ENCODE measurements at regions not wholly inside any gene's neighbourhood (a gene's known extent, or its start where the extent isn't known, plus 50 kb on each side); places are given as distances from the start of the nearest gene placed in this dataset.
A peak's percentile ranks its signal among the peaks of the same experiment; 100 is the strongest.
"Not testable (repeated sequence)": the region's sequence is repeated elsewhere in the genome, so short reads cannot be mapped to it uniquely, and the experiment has no call there.

GRCh38 chr15:26125664-26126063, 262.5 kb upstream of the ATP10A start:
- no peak for DNase-seq (ENCODE audit: low spot score)

- DNase-seq (ENCODE audit: low spot score), result no peak
These were observed 256.2 kb upstream of the ATP10A start for GRCh38 chr15:26119322-26119721.

GRCh38 chr15:26115229-26115943, 252.3 kb upstream of the ATP10A start:
- DNase-seq (ENCODE audit: low spot score), result no peak

GRCh38 chr15:26114128-26114527, 251.0 kb upstream of the ATP10A start:
- DNase-seq (ENCODE audit: low spot score), result not testable (repeated sequence)

DNA sequence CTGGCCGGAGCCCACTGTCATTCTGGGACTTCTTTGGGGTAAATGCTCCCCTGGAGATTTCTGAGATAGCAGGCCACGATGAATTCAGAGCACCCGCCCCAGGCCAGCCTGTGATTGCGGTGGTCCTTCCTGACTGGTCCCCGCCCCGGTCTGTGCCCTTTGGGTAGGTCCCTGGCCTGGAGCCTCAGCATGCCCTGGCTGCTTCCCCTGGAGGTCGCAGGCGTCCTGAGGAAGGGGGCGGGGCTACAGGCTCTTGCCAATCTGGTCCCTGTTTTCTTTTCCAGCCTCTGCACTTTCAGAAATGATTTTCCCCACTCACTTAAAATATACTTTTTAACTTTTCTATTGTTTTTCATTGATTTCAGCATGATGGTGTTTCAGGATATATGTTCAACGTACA, 250.2 kb upstream of the ATP10A start:
- DNase-seq (ENCODE audit: low spot score), result no peak

DNA sequence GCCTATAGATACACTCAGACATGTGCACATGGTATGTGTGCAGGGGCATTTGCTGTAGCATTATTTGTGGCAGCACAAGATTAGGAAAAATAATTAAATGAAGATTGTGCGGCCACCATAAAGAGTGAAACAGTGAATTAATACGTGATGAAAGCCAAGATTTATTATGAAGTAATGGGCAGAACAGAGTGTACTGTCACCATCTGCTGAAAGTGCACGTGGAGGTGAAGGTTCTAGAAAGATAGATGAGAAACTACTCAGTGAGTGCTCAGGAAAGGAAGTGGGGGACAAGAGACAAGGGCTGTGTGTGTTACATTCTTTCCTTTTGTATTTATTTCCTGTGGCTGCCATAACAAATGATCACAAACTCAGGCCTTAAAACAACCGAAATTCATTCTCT, 246.1 kb upstream of the ATP10A start:
- no peak for DNase-seq (ENCODE audit: low spot score)

GRCh38 chr15:26106556-26106955, 243.4 kb upstream of the ATP10A start:
- DNase-seq (ENCODE audit: low spot score), result no peak

DNA sequence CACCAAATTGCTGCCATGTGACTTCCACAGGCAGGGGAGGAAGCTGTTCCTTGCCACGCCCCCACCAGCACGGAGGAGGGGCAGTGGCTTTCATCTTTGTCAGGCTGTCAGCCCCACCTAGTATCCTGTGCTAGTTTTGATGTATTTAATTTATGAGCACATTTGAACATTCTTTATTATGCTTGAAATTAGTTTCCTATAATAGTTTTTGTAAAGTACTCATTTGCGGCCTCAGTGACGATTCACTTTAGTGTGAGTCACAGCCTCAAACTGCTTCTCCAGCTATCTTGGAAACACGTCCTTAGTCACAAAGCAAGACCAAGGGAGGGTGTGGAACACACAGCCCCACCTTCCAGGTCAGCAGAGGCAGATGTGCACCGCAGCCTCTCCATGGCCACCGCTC, 239.9 kb upstream of the ATP10A start:
- DNase-seq (ENCODE audit: low spot score), result peak; percentile 51

- no peak for DNase-seq (ENCODE audit: low spot score)
These were observed 239.2 kb upstream of the ATP10A start for GRCh38 chr15:26102365-26102764.

DNA sequence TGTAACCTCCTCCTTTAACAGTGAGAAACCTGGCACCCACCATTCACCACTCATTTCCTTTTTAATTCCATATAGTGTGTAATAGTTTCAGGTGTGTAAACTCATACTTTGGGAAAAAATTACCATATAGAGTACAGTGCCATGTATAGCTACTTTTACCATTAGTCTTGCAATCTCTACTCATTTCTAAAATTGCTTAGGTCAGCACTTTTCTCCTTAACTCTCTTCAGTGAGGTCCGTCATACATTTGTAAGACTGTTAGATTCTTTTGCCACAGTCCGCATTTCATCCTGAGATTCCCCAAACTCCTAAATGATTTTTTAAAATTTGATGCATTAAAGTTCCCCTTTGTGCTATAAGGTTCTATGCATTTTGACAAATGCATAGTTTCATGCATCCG, 238.3 kb upstream of the ATP10A start:
- no peak for DNase-seq (ENCODE audit: low spot score)

DNA sequence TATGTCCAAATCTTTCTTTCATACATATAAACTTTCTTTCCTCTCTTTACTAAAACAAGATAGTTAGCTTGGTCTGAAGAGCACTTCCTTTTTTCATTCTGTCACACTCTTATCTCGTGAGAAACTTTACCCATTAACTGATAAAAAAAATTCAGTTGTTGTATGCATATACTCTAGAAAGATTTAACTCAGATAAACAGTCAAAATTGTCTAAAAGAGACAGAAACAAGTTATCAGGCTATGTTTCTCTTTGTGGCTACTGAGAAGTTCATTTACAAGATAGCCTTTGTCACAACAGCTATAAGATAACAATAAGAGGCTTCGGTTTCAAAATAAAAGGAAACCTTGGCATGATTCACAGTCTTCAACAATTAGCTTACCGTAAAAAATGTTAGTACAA, 235.7 kb upstream of the ATP10A start:
- no peak for DNase-seq (ENCODE audit: low spot score)

DNA sequence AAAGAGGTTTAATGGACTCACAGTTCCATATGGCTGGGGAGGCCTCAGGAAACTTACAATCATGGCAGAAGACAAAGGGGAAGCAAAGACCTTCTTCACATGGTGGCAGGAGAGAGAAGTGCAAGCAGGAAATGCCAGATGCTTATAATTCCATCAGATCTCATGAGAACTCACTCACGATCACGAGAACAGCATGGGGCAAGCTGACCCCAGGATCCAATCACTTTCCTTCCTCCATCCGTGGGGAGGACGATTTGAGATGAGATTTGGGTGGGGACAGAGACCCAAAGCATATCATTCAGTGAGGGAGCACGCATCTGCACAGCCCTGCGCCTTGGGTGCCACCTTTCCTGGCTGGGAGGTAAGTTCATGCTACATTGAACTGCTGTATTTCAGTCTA, 234.1 kb upstream of the ATP10A start:
- no peak for DNase-seq (ENCODE audit: low spot score)

GRCh38 chr15:26096581-26096980, 233.5 kb upstream of the ATP10A start:
- DNase-seq (ENCODE audit: low spot score), result no peak

GRCh38 chr15:26095710-26096330, 232.7 kb upstream of the ATP10A start:
- DNase-seq (ENCODE audit: low spot score), result no peak

- no peak for DNase-seq (ENCODE audit: low spot score)
These were observed 228.1 kb upstream of the ATP10A start for GRCh38 chr15:26091184-26091583.

DNA sequence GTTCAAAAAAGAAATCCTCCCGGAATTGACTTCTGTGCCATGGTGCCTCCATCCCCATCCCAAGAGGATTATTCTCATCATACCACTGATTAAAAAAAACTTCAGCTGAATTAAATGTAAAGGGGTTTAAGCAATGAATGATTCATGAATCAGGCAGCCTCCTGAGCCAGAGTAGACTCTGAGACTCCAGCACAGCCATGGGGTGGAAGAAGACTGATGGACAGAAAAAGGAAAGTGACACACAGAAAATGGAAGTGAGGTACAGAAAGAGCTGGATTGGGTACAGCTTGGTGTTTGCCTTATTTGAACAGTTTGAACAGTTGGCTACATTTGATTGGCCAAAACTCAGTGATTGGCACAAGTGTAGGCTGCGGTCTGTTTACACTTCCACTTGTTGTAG, 224.8 kb upstream of the ATP10A start:
- DNase-seq (ENCODE audit: low spot score), result no peak

DNA sequence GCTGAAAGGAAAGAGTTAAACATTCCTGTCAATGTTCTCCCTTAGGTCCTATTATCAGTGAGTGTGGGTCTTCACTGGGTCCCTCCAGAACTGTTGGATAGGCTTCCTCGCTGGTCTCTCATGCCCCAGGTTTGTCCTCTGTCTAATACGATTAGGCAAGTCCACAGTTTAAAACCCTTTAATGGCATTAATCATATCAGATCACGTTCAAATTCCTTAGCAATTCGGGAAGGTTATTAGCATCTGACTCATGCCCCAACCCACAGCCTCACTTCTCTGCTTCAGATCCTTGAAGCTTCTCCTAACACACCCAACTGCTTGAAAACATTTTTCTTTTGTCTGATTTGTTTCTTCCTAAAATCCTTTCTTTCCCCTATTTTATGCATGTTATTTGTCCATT, 224.3 kb upstream of the ATP10A start:
- peak; percentile 32 for DNase-seq (ENCODE audit: low spot score)

DNA sequence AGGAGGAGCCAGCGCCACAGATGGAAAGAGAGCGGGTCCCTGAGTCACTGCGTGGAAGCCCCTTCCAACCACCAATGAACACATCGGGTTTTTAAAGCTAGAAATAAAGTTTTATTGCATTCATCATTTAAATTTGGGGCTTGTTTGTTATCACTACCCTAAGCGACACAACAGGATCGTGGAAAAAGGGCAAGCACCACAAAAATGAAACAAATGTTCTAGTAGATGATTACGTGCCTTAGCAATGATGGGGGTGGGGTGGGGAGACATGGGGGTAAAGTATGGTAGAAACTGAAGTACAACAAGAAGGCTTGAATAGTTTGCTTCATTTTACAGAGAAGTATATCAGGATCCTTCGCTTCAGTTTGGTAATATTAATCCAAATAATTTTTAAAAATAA, 221.6 kb upstream of the ATP10A start:
- DNase-seq (ENCODE audit: low spot score), result no peak

DNA sequence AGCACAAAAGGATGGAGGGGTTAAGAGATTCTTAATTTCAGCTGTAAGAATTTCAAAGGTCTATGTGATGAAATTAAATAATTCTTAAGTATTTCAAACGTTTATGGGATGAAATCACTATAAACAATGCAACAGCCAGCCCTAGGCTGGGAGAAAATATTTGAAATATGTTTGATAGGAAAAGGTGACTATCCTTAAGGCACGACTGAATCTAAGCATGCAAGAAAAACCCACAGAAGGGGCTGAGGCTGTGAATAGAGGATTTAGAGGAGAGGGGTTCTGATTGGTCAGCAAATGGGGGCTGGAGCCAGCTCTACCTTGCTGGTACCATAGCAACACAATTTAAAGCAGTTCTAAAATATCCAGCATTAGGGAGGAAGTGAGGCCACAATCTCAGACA, 220.8 kb upstream of the ATP10A start:
- DNase-seq (ENCODE audit: low spot score), result no peak

GRCh38 chr15:26083457-26083856, 220.3 kb upstream of the ATP10A start:
- DNase-seq (ENCODE audit: low spot score), result no peak

DNA sequence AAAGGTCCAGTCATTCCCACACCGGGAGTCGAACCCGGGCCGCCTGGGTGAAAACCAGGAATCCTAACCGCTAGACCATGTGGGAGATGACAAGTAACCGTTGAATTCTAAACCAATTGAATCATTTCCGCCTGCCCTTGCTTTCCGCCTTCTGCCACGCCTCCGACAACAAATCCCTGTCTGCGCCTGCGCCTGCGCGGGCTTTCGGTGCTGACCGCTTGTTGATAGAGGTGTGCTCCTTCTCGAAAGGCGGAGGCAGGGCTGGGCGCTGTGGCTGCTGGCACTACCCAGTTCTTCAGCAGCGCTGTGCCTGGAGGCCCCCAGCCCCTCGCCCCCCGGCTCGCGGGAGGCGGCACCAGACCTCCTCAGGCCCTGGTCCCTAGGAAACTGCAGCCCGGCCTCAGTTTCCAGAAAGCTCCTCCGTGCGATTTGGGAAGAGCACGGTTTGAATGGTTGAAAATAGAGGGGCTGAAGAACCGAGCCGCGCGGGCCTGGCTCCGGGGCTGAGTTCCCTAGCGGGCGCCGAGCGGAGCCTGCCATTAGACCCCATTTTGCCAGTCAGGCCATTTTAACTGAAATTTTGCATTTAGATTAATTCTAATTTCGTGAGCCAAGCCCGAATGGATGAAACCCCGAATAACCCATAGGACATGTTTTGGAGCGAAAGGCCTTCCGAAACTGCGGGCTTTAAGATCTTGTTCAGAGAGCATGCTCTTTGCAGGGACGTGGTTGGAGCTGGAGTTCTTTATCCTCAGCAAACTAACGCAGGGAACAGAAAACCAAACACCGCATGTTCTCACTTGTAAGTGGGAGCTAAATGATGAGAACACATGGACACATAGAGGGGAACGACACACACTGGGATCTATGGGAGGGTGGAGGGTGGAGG, 219.3 kb upstream of the ATP10A start:
- DNase-seq (ENCODE audit: low spot score), result peak; percentile 89

GRCh38 chr15:26081758-26082220, 218.7 kb upstream of the ATP10A start:
- DNase-seq (ENCODE audit: low spot score), result no peak

DNA sequence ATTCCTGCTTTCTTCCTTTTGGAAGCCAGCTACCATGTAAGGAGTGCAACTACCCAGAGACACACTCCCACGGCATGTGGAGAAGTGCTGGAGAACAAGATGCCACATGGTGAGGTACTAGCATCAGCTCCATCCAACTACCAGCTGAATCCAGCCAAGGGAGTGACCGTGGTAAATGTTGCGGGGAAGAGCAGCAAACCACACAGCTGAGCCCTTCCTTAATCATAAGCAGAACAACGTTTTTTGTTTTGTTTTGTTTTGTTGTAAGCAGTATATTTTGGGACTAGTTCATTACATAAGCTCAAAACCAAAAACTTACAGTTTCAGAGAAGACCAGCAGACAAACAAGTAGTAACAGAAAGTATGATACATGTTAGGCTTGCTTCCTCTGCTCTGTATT, 212.6 kb upstream of the ATP10A start:
- no peak for DNase-seq (ENCODE audit: low spot score)

Data from hepatic stellate cell (primary cell).